Loucy (cell line): ENCODE measurements at regions not wholly inside any gene's neighbourhood (a gene's known extent, or its start where the extent isn't known, plus 50 kb on each side); places are given as distances from the start of the nearest gene placed in this dataset.

Experiments used
- H2AFZ ChIP-seq: fragments of 200-600 bp; sonication (generic); 2 replicates; pipeline ENCODE4 v1.6.0; 2016; ENCODE audit warnings: antibody characterized with exemption, mild to moderate bottlenecking, low read length, moderate library complexity
- H3F3A ChIP-seq: fragments of 200-600 bp; 2 replicates; pipeline ENCODE4 v1.6.0; 2016; ENCODE audit warnings: antibody characterized with exemption, low read depth, mild to moderate bottlenecking
- H3K27me3 ChIP-seq: fragments of 200-600 bp; sonication (generic); 2 replicates; pipeline ENCODE4 v1.6.1; 2014; ENCODE audit warnings: low read length, mild to moderate bottlenecking; ENCODE audit not compliant: insufficient read depth, poor library complexity, severe bottlenecking
- H3K36me3 ChIP-seq: fragments of 200-600 bp; sonication (generic); 2 replicates; pipeline ENCODE4 v1.6.1; 2016; ENCODE audit warnings: low read length; ENCODE audit not compliant: insufficient read depth
- H3K4me1 ChIP-seq: fragments of 200-600 bp; sonication (generic); 2 replicates; pipeline ENCODE4 v1.5.1; 2014; ENCODE audit warnings: low read length, mild to moderate bottlenecking; ENCODE audit not compliant: insufficient read depth, poor library complexity, severe bottlenecking
- H3K4me2 ChIP-seq: fragments of 200-600 bp; sonication (generic); 2 replicates; pipeline ENCODE4 v1.6.0; 2014; ENCODE audit warnings: antibody characterized with exemption, low read length, low read depth, mild to moderate bottlenecking; ENCODE audit not compliant: poor library complexity, severe bottlenecking
- H3K4me3 ChIP-seq: fragments of 200-600 bp; sonication (generic); 2 replicates; pipeline ENCODE4 v1.5.1; 2014; ENCODE audit warnings: low read length, mild to moderate bottlenecking, mixed read lengths; ENCODE audit not compliant: poor library complexity, severe bottlenecking
- H3K79me2 ChIP-seq: fragments of 200-600 bp; sonication (generic); 2 replicates; pipeline ENCODE4 v1.6.1; 2014; ENCODE audit warnings: low read length; ENCODE audit not compliant: insufficient read depth
- H3K9ac ChIP-seq: fragments of 200-600 bp; sonication (generic); 2 replicates; pipeline ENCODE4 v1.6.0; 2014; ENCODE audit warnings: mild to moderate bottlenecking, low read depth, low read length, moderate library complexity; ENCODE audit not compliant: poor library complexity, severe bottlenecking
- H3K9me2 ChIP-seq: fragments of 200-600 bp; sonication (generic); replicated peaks from 2 replicates; pipeline ENCODE4 v1.6.1; 2016; ENCODE audit warnings: low read depth, low read length, mixed read lengths
- H3K9me3 ChIP-seq: fragments of 200-600 bp; sonication (generic); 2 replicates; pipeline ENCODE4 v1.6.1; 2014; ENCODE audit warnings: mild to moderate bottlenecking, antibody characterized with exemption, low read length, low read depth; ENCODE audit not compliant: insufficient read depth
- H4K20me1 ChIP-seq: fragments of 200-600 bp; sonication (generic); 2 replicates; pipeline ENCODE4 v1.6.0; 2014; ENCODE audit warnings: antibody characterized with exemption, low read length, mild to moderate bottlenecking; ENCODE audit not compliant: insufficient read depth, poor library complexity, severe bottlenecking
- CTCF ChIP-seq: fragments of 200-600 bp; sonication (generic); conservative IDR thresholded peaks from 2 replicates; pipeline ENCODE4 v1.5.1; 2014; ENCODE audit warnings: mild to moderate bottlenecking, antibody characterized with exemption, low read length
- EZH2phosphoT487 ChIP-seq: fragments of 200-600 bp; IDR thresholded peaks from 2 replicates; pipeline ENCODE4 v1.6.1; 2018; ENCODE audit warnings: antibody characterized with exemption, mild to moderate bottlenecking, moderate library complexity, borderline replicate concordance

- Histone ChIP-seq H4K20me1 (no peaks in the 10 kb centered on the region), H3K9me2 (no peaks in the 10 kb centered on the region), H3K4me2 (no peak overlapping the region), H3K9me3 (no peaks in the 10 kb centered on the region), H3K4me3 (no peak overlapping the region), H2AFZ (no peak overlapping the region), H3K4me1 (no peaks in the 10 kb centered on the region), H3K79me2 (no peaks in the 10 kb centered on the region), H3K9ac (no peak overlapping the region), H3F3A (no peaks in the 10 kb centered on the region), H3K27me3 (no peaks in the 10 kb centered on the region), H3K36me3 (no peaks in the 10 kb centered on the region)
- no peak for TF ChIP-seq CTCF
- no peak for TF ChIP-seq EZH2phosphoT487
These were observed 1442.8 kb upstream of the ALCAM start for GRCh38 chr3:103923907-103924306.

- Histone ChIP-seq H3K27me3 (no peaks in the 10 kb centered on the region), H3K4me2 (no peak overlapping the region), H3K4me3 (no peak overlapping the region), H3K36me3 (no peaks in the 10 kb centered on the region), H3F3A (no peaks in the 10 kb centered on the region), H3K9me3 (no peaks in the 10 kb centered on the region), H3K4me1 (no peaks in the 10 kb centered on the region), H3K9me2 (no peaks in the 10 kb centered on the region), H4K20me1 (no peaks in the 10 kb centered on the region), H3K79me2 (no peaks in the 10 kb centered on the region), H3K9ac (no peak overlapping the region), H2AFZ (no peak overlapping the region)
- TF ChIP-seq CTCF (no peak), EZH2phosphoT487 (no peak)
These were observed 1442.2 kb upstream of the ALCAM start for GRCh38 chr3:103924544-103924943.

GRCh38 chr3:103926936-103927335, 1439.8 kb upstream of the ALCAM start:
- H3K4me2 ChIP-seq, result no peak overlapping the region
- 0 out of 2 replicates have a peak, but pooled peaks cover 3% of the 10 kb centered on the region for H3K9me3 ChIP-seq
- H3K79me2 ChIP-seq, result no peaks in the 10 kb centered on the region
- H4K20me1 ChIP-seq, result no peaks in the 10 kb centered on the region
- no peak for TF ChIP-seq CTCF
- TF ChIP-seq EZH2phosphoT487, result no peak
- no peaks in the 10 kb centered on the region for H3K9me2 ChIP-seq
- no peak overlapping the region for H3K4me3 ChIP-seq
- H3K27me3 ChIP-seq, result no peaks in the 10 kb centered on the region
- H2AFZ ChIP-seq, result no peak overlapping the region
- no peaks in the 10 kb centered on the region for H3K36me3 ChIP-seq
- no peaks in the 10 kb centered on the region for H3F3A ChIP-seq
- H3K9ac ChIP-seq, result no peak overlapping the region
- H3K4me1 ChIP-seq, result no peaks in the 10 kb centered on the region
